Trophoblast cell (in vitro differentiated cells and primary cell): ENCODE measurements at regions not wholly inside any gene's neighbourhood (a gene's known extent, or its start where the extent isn't known, plus 50 kb on each side); places are given as distances from the start of the nearest gene placed in this dataset.
"Not testable (repeated sequence)": the region's sequence is repeated elsewhere in the genome, so short reads cannot be mapped to it uniquely, and the experiment has no call there.

ENCODE experiments used
- DNase-seq, 2 donors: peaks; one replicate each; pipeline ENCODE4 v3.0.0-alpha.2; 2016
- H2AFZ ChIP-seq: 2 replicates; pipeline ENCODE4 v1.6.1; 2013; ENCODE audit warnings: low read length, moderate library complexity, mild to moderate bottlenecking; ENCODE audit not compliant: insufficient read depth, poor library complexity
- H2AK5ac ChIP-seq: 2 replicates; pipeline ENCODE4 v1.6.1; 2013; ENCODE audit warnings: mild to moderate bottlenecking, low read length
- H2BK120ac ChIP-seq: 2 replicates; pipeline ENCODE4 v1.6.1; 2013; ENCODE audit warnings: low read length, mild to moderate bottlenecking, moderate library complexity; ENCODE audit not compliant: insufficient read depth, poor library complexity
- H2BK12ac ChIP-seq: 2 replicates; pipeline ENCODE4 v1.6.1; 2013; ENCODE audit warnings: mild to moderate bottlenecking, low read length, moderate library complexity
- H2BK5ac ChIP-seq: 2 replicates; pipeline ENCODE4 v1.6.1; 2013; ENCODE audit warnings: low read length, low read depth, moderate library complexity, mild to moderate bottlenecking; ENCODE audit not compliant: poor library complexity
- H3K14ac ChIP-seq: 2 replicates; pipeline ENCODE4 v1.6.1; 2013; ENCODE audit warnings: mild to moderate bottlenecking, low read length
- H3K18ac ChIP-seq: 2 replicates; pipeline ENCODE4 v1.6.1; 2013; ENCODE audit warnings: mild to moderate bottlenecking, low read length
- H3K23ac ChIP-seq: 2 replicates; pipeline ENCODE4 v1.6.1; 2013; ENCODE audit warnings: low read length
- H3K27ac ChIP-seq: 2 replicates; pipeline ENCODE4 v1.5.1; 2013; ENCODE audit warnings: low read depth, mild to moderate bottlenecking, inconsistent platforms, low read length, moderate library complexity
- H3K27me3 ChIP-seq: 2 replicates; pipeline ENCODE4 v1.6.1; 2013; ENCODE audit warnings: inconsistent platforms, mild to moderate bottlenecking, low read length, moderate library complexity; ENCODE audit not compliant: insufficient read depth
- H3K36me3 ChIP-seq, 2 experiments: 1 replicate in 1 of 2; 2 replicates in 1 of 2; pipeline ENCODE4 v1.6.1; 2013; ENCODE audit warnings: low read length in 2 of 2, mild to moderate bottlenecking in 2 of 2, moderate library complexity in 1 of 2; ENCODE audit not compliant: insufficient read depth in 2 of 2, control insufficient read depth in 1 of 2
- H3K4ac ChIP-seq: 2 replicates; pipeline ENCODE4 v1.6.1; 2013; ENCODE audit warnings: low read depth, mild to moderate bottlenecking, low read length, moderate library complexity
- H3K4me1 ChIP-seq, 2 experiments: 1 replicate in 1 of 2; 2 replicates in 1 of 2; pipeline ENCODE4 v1.6.1; 2013; ENCODE audit warnings: low read length in 2 of 2, mild to moderate bottlenecking in 2 of 2, moderate library complexity in 1 of 2; ENCODE audit not compliant: insufficient read depth in 2 of 2, control insufficient read depth in 1 of 2
- H3K4me2 ChIP-seq: 2 replicates; pipeline ENCODE4 v1.6.1; 2013; ENCODE audit warnings: inconsistent platforms, mild to moderate bottlenecking, low read length, moderate library complexity
- H3K4me3 ChIP-seq: 2 replicates; pipeline ENCODE4 v1.5.1; 2013; ENCODE audit warnings: mild to moderate bottlenecking, low read depth, low read length, inconsistent platforms
- H3K79me1 ChIP-seq: one replicate; pipeline ENCODE4 v1.6.1; 2013; ENCODE audit warnings: low read length
- H3K79me2 ChIP-seq: 2 replicates; pipeline ENCODE4 v1.6.1; 2013; ENCODE audit warnings: low read length, mild to moderate bottlenecking; ENCODE audit not compliant: control insufficient read depth, insufficient read depth, poor library complexity
- H3K9ac ChIP-seq: 2 replicates; pipeline ENCODE4 v1.6.1; 2013; ENCODE audit warnings: mild to moderate bottlenecking, low read length
- H3K9me3 ChIP-seq: 2 replicates; pipeline ENCODE4 v1.6.1; 2013; ENCODE audit warnings: low read depth, mild to moderate bottlenecking, control low read depth, inconsistent platforms, low read length; ENCODE audit not compliant: insufficient read depth
- H4K12ac ChIP-seq: 2 replicates; pipeline ENCODE4 v1.6.1; 2013; ENCODE audit warnings: low read depth, mild to moderate bottlenecking, low read length, moderate library complexity
- H4K8ac ChIP-seq: 2 replicates; pipeline ENCODE4 v1.6.1; 2013; ENCODE audit warnings: low read depth, mild to moderate bottlenecking, low read length, moderate library complexity
- H4K91ac ChIP-seq: one replicate; pipeline ENCODE4 v1.6.1; 2013; ENCODE audit warnings: low read depth, mild to moderate bottlenecking, low read length, moderate library complexity
- WGBS: extraction: QIAGEN DNeasy Blood & Tissue Kit; methylation state at CpG from one replicate; pipeline ENCODE4 v1.1.7; 2013; ENCODE audit warnings: missing lambda C conversion rate; ENCODE audit not compliant: insufficient read length, insufficient coverage; ENCODE audit errors: extremely low coverage; 5-methylcytosine and 5-hydroxymethylcytosine counted together

DNA sequence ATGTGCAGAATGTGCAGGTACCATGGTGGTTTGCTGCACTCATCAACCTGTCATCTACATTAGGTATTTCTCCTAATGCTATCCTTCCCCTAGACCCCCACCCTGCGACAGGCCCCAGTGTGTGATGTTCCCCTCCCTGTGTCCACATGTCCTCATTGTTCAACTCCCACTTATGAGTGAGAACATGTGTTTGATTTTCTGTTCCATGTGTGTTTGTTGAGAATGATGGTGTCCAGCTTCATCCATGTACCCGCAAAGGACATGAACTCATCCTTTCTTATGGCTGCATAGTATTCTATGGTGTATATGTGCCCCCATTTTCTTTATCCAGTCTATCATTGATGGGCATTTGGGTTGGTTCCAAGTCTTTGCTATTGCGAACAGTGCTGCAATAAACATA lies 70.5 kb upstream of the C1QTNF9B start:
- not testable (repeated sequence) for H3K4me1 ChIP-seq, H4K91ac ChIP-seq, H3K18ac ChIP-seq, H4K12ac ChIP-seq, H4K8ac ChIP-seq, H3K4ac ChIP-seq, H3K79me1 ChIP-seq, H3K9ac ChIP-seq, H2BK5ac ChIP-seq, H2BK120ac ChIP-seq, H3K4me2 ChIP-seq, H3K23ac ChIP-seq, H3K27me3 ChIP-seq, H3K27ac ChIP-seq, H3K4me3 ChIP-seq, H2BK12ac ChIP-seq, H3K36me3 ChIP-seq, H3K9me3 ChIP-seq, H2AFZ ChIP-seq, H3K79me2 ChIP-seq, H2AK5ac ChIP-seq, H3K14ac ChIP-seq
- no CpG with 5 or more reads among the region's 3 CpGs for WGBS
- peak in 1 of 2 donors; percentile 33 for DNase-seq

DNA sequence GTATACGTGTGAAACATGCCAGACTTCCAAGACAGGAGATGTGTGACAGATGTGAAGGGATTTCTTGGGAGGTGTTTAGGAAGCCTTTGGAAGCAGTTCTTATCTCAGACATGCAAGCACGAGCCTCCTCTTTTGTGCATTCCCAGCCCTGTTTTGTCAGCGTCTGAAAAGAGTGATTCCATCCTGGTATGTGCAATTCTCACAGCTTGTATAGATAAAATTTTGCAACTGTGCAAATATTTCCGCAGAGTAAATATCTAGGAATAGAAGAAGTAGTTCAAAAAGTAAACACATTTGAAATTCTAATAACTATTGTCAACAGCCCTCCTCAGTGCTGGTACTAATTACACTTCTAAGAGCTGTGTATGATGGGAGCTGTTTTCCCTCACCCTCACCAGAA lies 72.3 kb upstream of the C1QTNF9B start:
- Histone ChIP-seq H3K18ac (no peak overlapping the region), H2AFZ (no peak overlapping the region), H3K4me1 (no peaks in the 10 kb centered on the region), H3K9ac (no peak overlapping the region), H2BK12ac (no peak overlapping the region), H3K4me2 (no peak overlapping the region), H3K4me3 (no peak overlapping the region), H3K9me3 (no peaks in the 10 kb centered on the region), H3K4ac (no peak overlapping the region), H3K79me2 (no peaks in the 10 kb centered on the region), H3K14ac (no peak overlapping the region), H3K79me1 (no peaks in the 10 kb centered on the region), H4K12ac (no peak overlapping the region), H3K36me3 (no peaks in the 10 kb centered on the region), H4K8ac (no peak overlapping the region), H4K91ac (no peak overlapping the region), H2BK120ac (no peak overlapping the region), H3K27me3 (no peaks in the 10 kb centered on the region), H3K27ac (no peak overlapping the region), H2BK5ac (no peak overlapping the region), H2AK5ac (no peak overlapping the region), H3K23ac (no peak overlapping the region)
- peak; percentile 85 to 93 for DNase-seq
- WGBS = no CpG with 5 or more reads among the region's 4 CpGs

DNA sequence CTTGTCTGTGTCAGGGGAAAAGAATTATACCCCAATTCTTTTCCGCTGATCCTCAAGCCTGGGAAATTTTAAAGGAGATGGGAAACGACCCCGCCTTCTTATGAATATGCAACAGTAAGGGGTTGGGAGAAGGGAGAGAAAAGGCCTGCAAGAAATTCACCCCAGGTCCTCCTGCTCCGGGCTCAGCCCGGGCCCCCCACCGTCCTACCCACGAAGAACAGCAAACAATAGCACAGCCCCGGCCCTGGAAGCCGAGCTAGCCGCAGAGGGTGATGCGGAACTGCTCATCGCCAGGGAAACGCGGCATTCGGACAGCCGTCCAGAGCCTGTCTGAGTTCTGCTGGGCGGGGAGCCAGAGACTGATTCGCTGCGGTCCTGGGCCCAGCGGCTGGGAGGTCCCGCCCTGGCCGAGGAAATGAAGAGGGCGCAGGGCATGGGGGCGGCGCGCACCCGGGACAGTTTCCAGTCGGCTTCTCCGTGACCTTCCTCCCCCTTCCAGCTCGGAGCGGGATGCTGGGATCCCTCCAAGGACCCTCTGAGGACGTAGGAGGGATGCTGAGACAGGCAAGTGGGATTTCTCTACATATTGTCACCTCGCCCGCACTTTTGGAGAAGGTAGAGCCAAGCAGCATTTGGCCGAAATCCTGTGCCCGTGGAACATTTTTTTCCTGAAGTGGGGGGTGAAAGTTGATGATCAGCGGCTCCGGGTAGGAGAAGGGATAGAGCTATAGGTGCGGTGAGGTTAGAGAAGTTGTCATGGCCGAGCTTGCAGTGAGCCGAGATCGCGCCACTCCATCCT lies 82.3 kb upstream of the C1QTNF9B start:
- H3K18ac ChIP-seq = no peak overlapping the region
- H2BK120ac ChIP-seq = no peak overlapping the region
- no peak overlapping the region for H2AK5ac ChIP-seq
- H3K79me2 ChIP-seq = no peaks in the 10 kb centered on the region
- no CpG with 5 or more reads among the region's 43 CpGs for WGBS
- H4K91ac ChIP-seq = no peak overlapping the region
- H2BK5ac ChIP-seq = no peak overlapping the region
- H3K4me1 ChIP-seq = peaks cover 2 to 3% of the 10 kb centered on the region in 2 experiments
- no peak overlapping the region for H3K27ac ChIP-seq
- H2AFZ ChIP-seq = peak overlapping the region; percentile 59
- no peak overlapping the region for H3K9ac ChIP-seq
- no peak overlapping the region for H4K12ac ChIP-seq
- H3K36me3 ChIP-seq = no peaks in the 10 kb centered on the region
- H3K23ac ChIP-seq = no peak overlapping the region
- H4K8ac ChIP-seq = no peak overlapping the region
- H3K9me3 ChIP-seq = no peaks in the 10 kb centered on the region
- H3K4me2 ChIP-seq = peak overlapping the region; percentile 78
- no peak overlapping the region for H3K14ac ChIP-seq
- no peaks in the 10 kb centered on the region for H3K79me1 ChIP-seq
- DNase-seq = peak; percentile 54 to 74
- peak overlapping the region; percentile 58 for H3K4me3 ChIP-seq
- H3K4ac ChIP-seq = no peak overlapping the region
- no peak overlapping the region for H2BK12ac ChIP-seq
- no peaks in the 10 kb centered on the region for H3K27me3 ChIP-seq

DNA sequence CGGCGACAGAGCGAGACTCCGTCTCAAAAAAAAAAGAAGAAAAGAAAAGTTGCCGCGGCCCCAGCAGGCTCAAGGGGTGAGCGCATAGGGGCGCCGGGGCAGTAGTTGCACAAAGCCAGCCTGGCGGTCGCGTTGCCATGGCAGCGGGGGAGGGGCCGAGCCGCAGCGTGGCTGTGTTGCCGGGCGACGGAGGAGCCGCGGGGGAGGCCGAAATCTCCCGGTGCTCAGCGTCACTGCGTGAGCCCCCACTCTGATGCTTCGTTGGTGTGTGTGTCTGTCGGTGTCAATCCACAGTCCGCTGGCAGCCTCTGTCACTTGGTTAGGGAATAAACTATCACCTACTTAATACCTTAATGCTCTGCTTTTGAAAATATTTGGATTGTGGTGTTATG lies 82.9 kb upstream of the C1QTNF9B start:
- no CpG with 5 or more reads among the region's 28 CpGs for WGBS
- Histone ChIP-seq H3K18ac (no peak overlapping the region), H2BK12ac (no peak overlapping the region), H4K12ac (no peak overlapping the region), H3K79me2 (no peaks in the 10 kb centered on the region), H2AFZ (peak overlapping the region; percentile 18), H3K27me3 (no peaks in the 10 kb centered on the region), H4K91ac (no peak overlapping the region), H3K27ac (no peak overlapping the region), H3K4ac (no peak overlapping the region), H2BK5ac (no peak overlapping the region), H2AK5ac (no peak overlapping the region), H3K4me1 (peaks cover 2 to 3% of the 10 kb centered on the region in 2 experiments), H3K9me3 (no peaks in the 10 kb centered on the region), H3K23ac (no peak overlapping the region), H3K4me3 (peak overlapping the region; percentile 58), H2BK120ac (no peak overlapping the region), H3K4me2 (peak overlapping the region; percentile 78), H3K9ac (no peak overlapping the region), H3K79me1 (no peaks in the 10 kb centered on the region), H4K8ac (no peak overlapping the region), H3K36me3 (no peaks in the 10 kb centered on the region), H3K14ac (no peak overlapping the region)
- peak; percentile 88 to 96 for DNase-seq
